Activated CD4-positive, alpha-beta T cell treated with anti-CD3 and anti-CD28 coated beads, Interleukin-2, amount 50 U/mL, for 1 hour (primary cell): ENCODE measurements at regions not wholly inside any gene's neighbourhood (a gene's known extent, or its start where the extent isn't known, plus 50 kb on each side); places are given as distances from the start of the nearest gene placed in this dataset.

Experiments
- DNase-seq: peaks from one replicate; pipeline ENCODE4 v3.0.0-alpha.2; 2020

DNA sequence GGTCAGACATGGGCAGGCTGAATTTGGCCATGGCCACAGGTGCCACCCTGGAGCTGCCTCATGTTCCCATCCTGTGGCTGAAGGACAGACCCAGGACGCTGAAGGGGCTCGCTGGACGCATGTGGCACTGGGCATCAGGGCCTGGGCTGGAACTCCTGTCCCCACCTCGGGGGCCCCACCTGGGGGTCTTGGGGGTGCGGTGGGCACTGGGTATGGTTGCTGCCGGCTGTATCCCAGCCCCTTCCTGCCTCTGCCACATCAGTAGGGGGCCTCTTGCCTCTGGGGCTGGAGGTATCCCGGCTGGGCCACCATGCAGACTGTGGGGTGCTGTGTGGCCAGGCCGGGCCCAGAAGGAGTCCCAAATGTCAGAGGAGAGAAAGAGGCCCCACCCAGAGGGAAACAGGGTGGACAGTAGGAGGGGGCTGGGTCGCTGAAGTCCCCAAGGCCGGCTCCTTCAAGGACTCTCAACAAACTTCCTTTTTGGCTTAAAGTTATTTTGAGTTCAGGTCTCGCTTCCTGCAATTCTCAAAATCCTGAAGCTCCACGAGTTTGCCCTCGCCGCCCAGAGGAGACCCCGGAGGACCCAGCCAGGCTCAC is 78.7 kb downstream of the SIK1 start:
- DNase-seq: no peak

DNA sequence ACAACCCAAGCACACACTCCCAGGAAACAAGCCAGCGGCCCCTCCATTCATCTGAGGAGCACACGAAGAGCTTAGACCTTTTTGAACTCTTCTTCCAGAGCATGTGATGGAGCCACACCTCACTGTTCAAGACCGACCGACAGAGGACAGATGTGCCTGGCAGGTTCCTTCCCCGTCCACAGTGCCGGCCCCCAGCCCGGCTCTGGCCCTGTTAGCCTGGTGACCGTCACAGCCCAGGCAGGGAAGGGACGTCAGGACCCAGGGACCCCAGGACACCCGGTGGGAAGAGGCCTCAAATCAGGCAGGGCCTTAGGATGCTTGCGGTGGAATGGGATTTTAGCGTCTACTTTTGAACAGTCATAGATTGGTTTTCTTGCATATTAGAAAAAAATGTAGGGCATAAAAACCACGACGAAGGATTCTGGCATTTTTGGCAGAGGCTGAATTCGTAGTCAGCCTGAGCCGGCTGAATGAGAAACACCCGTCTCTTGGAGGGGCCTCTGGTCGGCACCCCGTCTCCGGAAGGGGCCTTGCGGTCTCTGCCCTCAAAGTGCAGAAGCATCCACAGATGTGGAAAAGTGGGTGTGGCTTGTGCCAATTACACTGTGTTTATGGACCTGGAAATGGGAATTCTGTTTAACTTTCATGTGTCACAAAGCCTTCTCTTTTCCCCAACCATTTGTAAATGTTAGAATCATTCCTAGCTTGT is 79.3 kb downstream of the SIK1 start:
- DNase-seq: no peak

DNA sequence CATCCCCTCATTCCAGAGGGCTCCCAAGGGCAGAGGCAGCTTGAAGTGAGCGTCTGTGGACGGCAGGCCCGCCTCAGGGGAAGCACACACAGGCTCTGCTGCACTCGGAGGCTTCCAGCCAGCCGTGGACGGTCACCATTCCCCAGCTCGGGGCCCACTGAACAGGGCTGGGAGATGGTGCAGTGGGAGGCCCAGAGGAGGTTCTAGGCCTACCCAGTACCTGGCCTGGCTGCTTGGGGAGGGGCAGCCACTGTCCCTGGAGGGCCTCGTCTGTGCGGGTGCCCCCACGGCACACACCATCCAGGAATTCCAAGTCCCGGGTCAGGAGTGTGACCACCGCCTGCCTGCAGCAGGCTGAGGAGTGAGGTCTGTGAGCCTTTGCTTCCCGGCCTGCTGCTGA is 80.4 kb downstream of the SIK1 start:
- DNase-seq: no peak

DNA sequence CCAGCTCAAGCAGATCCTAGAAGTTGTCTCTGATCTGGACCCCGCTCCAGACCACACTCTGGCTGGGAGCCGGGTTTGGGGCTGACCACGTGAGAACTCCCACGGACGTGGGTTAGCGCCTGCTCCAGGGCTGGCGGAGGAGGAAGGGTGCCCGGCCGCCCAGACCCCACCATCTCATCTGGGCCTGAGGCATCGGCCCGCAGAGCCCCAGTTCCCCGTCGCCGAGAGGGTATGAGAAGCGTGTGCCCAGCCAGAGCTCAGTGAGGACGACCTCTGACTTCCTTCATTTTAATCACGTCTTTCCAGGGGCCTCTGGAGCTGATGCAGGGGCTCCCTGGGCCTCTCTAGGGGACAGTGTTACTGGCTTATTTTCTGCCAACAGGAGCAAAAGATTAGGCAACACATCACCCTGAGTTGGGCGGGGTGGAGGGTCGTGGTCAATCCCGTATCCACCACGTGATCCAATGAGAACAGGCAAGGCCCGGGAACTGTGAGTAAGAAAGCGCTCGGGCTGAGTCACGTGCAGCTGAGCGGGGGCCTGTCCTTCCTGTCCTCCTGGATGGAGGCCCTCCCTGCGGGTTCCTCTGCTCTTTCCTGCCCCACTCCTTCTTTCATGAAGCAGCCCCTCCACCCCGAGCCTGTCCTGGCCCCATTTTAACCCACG is 81.1 kb downstream of the SIK1 start:
- DNase-seq: no peak

DNA sequence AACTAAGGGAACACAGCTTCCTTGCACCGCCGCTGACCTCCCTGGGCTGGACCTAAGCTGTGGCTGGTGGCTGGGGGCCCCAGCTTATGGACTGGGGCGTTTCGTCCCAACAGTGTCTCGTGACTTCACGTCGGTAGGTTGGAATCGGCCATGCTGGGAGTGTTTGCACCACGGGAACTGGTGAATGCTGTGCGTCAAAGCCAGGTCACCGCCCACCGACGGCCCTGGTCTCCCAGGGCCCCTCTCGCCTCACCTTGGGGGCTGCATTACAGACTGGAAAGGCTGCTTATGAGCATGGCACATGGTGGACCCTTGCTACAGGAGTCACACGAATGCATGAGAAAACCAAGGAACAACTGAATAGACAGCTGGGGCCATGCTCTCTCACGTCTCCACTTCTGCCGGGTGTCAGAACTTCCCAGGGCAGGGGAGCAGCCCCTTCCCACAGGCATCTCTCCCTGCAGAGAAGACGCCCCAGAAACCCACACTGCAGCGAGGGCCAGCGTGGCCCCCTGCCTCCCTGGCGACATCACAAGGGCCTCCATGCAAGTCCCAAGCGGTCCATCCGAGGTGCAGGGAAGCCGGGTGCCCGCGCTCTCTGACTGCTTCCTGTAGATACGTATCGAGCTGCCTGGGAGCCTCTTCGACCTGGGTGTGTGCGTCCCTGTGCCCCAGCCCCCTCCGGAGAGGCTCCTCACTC is 81.7 kb downstream of the SIK1 start:
- no peak for DNase-seq

DNA sequence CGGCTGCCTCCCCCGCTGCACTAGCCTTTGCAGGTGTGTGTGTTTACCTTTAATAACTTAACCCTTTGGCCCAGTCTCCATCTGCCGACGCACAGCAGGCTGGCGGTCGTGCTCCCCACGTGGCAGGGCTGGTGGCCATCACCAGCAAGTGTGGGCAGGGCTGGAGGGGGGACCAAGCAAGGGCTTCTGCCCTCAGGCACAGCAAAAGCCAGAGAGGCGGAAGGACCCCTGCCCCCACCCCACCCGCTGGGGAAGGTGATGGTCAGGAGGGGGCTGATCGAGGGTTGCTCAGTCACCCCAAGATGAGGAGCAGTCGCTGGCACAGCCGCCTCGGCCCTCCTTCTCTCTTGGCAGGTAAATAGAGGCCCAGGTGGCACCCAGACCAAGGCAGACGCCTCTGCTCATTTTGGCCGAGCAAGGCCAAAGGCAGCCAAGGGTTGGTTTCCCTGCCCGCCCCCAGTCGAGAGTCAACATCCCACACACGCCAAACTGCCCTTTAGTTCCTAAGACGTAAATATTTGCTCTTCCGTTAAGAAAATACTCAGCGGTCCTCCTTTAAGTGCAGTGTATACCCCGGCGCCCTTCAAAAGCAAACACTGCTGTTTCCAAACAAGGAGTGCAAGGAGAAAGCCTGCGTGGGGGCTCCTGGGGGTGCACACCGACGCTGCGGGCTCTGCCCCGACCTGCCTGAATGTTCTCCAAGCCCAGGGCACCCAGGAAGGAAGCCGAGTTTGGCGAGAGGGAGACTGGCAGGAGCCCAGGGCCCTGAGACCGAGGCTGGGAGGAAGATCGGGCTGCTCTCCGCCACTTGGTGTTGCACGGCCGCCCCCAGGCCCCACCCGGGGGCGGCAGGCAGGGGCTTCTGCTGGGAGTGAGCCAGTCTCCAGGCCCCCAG is 82.7 kb downstream of the SIK1 start:
- no peak for DNase-seq

DNA sequence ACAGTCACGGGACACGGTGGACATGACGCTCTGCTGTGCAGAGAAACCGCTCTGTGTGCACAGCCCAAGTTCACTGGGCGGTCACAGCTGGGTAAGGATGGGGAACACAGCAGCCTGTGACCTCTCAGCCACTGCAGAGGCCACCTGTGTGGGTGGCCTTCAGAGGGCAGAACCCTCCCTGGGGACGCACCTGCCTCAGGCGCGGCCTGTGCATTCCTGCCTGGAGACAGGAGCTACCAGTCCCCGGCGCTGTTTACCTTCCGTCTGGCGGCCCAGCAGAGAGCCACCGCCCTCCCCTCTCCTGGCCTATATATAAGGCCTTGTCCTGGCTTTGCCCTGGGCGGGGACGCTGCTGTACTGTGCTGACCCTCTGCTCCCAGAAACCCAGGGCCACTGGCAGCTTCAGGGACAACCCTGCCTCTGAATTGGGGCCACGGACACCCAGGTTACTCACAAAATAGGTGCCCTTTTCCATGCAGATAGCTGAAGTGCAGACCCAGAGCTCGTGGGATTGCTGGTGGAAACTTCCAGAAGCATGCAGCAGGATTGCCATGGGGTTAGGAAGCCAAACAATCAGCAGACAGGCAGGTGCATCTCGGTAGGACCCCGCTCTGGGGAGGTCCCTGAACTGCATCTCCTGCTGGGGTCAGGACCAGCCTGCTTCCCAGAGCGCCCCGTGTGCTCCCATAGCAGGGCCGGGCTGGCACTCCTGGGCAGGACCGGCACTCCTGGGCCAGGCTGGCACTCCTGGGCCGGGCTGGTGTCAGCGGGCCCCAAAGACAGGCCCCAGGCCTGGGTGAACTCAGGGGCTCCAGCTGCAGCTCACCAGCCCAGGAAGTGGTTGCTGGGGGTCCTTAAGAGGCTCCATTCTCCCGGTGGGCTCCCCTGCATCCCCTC is 83.6 kb downstream of the SIK1 start:
- no peak for DNase-seq

DNA sequence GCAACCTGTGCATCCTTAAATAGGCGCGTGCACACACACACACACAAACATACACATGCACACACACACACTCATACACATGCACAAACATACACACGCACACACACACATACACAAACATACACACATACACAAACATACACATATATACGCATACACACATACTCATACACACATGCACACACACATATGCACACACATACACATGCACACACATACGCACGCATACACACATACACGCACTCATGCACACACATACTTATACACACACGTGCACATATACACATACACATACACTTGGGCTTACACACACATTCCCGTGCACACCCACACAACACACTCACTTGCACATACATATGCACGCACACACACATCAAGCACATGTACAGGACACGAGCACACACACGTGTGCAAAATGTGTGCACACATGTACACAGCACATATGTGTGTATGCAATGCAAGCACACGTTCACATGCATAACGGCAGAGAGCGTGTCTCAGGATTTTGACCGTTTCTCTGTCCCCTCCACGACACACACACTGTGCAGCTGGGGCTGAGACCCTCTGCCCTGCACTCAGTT is 84.5 kb downstream of the SIK1 start:
- no peak for DNase-seq

DNA sequence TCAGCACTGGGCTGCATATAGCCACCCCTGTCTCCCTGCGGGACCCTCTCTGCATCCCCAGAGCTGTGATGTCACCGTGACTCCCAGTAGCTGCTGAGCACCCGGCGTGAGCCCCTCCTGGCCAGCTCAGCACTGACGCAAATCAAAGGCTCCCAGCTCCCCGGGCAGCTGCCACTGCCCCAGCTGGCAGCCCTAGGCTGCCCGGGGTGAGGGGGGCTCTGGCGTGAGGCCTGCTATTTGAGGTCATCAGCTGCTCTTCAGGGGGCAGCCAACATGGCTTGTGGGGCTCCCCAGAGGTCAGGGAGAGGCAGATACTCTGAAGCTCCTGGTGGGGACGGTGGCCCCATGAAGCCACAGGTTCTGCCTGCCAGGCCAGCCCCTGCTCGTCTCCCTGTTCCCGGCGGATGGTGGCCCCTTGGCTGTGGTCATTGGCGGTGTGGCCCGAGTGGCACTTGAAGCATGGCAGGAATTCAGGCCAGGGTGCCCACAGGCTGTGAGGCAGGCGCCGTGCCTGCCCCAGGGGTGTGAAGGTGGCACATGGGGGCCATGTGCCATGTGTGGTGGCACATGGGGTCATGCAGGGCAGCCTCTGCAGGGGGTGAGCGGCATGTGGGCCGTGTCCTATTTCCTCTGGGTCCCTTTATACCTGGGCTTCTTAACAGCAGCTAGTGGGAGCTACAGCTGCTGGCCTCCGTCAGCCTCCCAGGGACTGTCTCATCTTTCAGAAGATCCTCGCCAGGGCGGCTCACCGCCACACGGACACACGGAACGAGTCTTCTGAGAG is 85.4 kb downstream of the SIK1 start:
- DNase-seq: no peak

DNA sequence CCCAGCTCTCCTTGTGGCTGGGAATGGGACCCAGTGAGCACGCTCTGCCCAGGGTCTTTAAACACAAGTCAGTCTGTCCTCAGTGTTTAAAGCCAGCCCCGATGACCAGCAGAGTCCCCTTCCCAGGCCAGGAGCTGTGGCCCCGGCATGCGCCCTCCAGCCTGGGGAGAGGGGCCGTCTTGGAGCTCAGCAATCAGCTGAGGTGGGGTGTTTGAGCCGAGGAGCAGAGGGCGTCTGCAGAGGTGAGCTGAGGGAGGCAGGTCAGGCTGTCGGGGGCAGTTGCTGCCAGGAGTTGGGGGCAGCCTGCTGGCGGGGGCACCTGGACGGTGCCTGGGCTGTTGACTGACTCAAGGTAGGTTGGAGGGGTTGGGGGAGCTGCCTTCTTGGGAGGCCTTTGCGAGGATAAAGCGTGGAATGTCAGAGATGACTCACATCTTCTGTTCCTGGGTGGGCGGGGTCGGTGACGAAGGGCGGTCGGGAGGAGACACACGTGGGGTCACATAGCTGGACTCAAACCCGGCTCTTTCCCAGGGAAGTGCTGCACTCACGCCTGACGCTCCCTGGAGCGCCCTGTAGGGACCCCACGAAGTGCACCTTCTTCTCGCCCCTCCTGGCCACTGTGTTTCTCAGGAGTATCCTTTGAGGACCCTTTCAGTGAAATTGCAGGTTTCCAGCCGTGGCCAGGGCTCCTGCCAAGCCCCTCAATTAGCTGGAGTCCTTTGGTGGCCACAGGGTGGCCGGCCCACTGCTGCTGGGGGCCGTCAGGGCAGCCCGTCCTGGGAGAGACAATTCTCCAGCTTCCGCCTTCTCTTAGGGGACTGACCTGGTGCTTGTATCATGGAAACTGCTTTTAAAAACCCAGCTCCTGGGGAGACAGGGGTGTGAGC is 86.2 kb downstream of the SIK1 start:
- DNase-seq: no peak

DNA sequence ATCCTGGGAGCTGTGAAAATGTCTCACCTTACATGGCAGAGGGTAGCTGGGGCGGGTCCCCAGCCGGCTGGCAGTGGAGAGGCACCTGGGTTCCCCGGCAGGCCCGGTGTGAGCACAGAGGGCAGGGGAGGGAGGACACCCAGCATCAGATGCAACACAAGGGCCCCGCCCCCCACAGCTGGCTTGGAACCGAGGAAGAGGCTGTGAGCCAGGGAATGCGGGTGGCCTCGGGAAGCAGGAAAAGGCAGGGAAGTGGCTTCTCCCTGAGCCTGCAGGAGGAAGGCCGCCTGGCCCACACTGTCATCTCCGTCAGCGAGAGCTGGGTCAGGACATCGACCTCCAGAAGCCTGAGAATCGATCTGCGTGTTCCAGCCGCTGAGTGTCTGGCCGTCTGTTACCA is 87.3 kb downstream of the SIK1 start:
- no peak for DNase-seq

DNA sequence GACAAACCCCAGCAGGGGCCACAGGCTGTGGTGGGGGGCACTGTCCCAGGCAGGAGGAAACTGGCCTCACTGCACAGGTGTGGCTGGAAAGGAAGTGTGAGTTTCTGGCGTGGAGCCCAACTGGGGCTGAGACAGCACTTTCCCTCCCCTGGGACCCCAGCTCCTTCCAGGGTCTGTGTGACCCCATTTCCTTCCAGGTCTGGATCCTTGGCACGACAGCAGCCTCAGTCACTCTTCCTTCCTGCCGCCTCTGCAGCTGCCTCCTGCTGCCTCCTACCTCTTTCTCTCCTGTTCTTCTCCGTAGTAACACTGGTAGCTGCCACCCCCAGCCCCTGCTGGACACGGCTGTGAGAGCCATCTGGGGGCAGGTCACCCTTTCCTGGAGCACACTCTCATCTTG is 88.0 kb downstream of the SIK1 start:
- no peak for DNase-seq

DNA sequence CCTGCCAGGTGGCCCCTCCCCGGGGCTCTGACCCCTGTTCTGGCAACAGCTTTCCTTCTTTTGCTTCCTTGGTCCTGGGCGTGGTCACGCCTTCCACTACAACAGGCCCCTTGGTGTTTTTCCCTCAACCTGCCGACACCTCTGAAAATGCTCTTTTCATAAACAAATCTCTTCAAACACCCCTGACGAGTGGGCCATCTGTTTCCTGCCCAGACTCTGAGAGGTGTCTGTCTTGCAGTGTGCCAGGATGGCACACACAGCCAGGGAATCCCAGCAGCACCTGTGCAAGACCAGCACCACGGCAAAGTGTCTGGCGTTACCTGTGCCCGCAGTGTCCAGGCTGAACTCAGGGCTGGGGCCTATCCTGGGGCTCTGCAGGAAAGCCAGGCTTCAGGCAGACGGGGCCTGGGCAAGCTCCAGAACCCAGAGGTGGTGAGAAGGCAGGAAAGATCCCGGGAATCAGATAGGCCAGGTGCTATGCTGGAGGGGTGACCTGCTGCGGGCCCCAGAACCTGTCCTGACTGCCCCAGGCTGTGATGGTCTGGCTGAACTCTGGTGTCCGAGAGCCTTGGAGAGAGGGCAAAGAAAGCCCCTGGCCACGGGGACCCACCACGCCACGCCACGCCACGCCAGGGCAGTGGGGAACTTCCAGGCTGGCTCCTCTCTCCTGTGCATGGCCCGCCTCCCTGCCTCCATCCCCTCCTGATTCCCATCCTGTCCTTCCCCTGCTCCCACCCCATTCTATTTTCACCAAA is 88.9 kb downstream of the SIK1 start:
- no peak for DNase-seq

DNA sequence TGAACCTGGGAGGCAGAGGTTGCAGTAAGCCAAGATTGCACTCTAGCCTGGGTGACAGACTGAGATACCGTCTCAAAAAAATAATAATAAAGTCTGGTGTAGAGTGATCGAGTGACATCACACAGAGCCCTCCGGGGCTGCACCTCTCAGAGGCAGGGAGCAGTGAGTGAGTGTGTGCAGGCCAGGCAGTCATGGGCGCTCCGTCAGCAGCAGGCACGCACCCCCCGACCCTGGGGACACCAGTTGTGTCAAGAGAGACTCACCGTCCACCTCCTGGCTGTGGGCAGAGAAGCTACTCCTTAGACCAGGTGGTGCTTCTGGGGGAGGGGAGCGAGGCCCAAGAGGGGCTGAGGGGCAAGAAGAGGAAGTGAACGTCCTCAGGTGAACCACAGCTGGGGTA is 91.8 kb downstream of the SIK1 start:
- no peak for DNase-seq

DNA sequence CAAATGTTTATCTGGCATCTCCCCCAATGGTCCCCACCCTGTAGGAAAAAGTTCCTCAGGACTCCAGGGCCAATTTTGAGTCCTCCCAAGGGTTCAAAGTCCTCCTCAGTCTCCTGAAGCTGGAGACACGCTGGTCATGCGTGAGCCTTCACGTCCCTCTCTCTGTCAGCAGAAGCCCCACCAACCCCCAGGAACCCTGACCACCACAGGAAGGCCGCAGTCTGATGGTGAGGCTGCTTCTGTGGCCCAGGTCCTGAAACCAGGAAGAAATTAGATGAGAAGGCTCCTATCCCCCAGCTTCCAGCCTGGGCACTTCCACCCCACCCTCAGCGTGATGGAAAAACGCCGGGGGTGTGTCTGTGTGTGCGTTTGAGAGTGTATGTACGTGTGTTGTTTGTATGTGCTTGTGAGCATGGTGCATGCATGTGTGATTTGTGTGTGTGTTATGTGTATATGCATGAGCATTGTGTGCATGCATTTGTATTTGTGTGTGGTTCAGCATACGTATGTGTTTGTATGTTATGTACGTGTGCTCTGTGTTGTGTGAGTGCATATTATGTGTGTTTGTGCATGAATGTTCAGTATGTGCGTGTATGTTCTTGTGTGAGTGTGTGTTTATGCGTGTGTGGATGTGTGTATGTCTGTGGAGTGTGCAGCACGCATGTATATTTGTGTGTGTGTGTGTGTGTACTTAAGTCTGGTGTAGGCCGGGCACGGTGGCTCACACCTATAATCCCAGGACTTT is 92.5 kb downstream of the SIK1 start:
- no peak for DNase-seq

DNA sequence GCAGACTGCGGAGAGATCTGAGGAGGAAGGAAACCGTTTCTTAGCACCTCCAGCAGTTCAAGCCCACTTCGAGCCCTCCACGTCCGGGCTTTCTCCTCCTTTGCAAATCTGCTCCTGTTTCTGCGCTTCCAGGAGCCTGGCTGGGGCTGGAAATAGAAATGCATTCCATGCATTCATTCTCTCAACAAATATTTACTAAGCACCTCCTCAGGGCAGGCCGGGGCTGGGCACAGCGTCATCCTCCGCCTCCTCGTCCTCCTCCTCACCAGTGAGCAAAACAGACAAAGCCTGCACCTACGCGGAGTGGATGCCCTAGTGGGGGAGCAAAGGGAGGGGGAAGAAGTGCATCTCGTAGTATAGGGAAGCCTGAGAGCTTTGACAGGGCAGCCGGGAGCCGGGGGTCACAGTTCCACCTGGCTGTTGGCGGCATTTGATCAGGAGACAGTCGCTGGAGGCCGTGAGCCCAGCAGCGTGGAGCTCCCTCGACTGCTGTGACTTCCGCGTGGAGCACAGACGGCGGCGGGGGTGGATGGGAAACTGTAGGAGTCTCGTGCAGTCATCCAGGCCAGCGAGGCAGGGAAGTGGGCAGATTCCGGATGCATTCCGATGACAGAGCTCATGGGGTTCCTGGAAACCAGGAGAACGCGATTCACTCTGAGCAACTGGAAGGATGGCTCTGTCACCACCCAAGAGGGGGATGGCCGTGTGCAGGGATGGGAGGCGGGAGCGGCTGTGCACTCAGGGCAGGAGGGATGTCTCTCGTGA is 93.5 kb downstream of the SIK1 start:
- no peak for DNase-seq

DNA sequence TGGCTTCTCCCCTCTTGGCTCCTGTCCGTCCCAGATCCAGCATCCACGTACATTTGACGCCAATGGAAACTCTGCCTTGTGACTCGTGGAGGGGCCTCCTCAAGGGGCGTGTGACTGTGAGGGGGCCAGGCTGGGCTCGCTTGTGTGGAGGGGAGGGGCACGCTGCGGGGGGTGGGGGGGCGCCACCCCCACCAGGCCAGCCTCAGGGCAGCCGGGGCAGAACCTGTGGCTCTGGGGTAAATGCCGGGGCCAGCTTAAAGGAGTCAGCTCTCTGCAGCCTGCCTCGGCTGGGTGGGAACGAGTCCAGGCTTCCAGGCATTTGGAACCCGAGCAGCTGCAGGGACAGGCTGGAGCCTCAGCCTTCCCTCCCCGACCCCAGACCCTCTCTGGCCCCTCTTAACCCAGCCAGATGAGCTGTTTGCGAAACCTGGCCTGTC is 94.1 kb downstream of the SIK1 start:
- DNase-seq: no peak
